ENCODE measurements at regions not wholly inside any gene's neighbourhood (a gene's known extent, or its start where the extent isn't known, plus 50 kb on each side); places are given as distances from the start of the nearest gene placed in this dataset.

GRCh38 chr5:88396000-88396535 lies 127.4 kb upstream of the TMEM161B start:
- Histone ChIP-seq H3K9me3 (ENCODE audit: control extremely low read depth in 1 of 5, control insufficient read depth in 4 of 5, insufficient read depth in 2 of 5, low read depth in 1 of 5, low read length in 4 of 5) (no peaks in the 10 kb centered on the region), H3K36me3 (ENCODE audit: control insufficient read depth in 4 of 4, insufficient read depth in 4 of 4, low read length in 3 of 4) (no peaks in the 10 kb centered on the region), H3K27me3 (replicated peaks in 2 of 5; ENCODE audit: control insufficient read depth in 4 of 5, insufficient read depth in 5 of 5, low read length in 4 of 5) (peaks cover 0 to 12% (median 2%) of the 10 kb centered on the region in 5 experiments), H3K27ac (ENCODE audit: insufficient read depth in 1 of 2, low read depth in 1 of 2, low read length in 2 of 2, poor library complexity in 1 of 2, severe bottlenecking in 2 of 2) (no peak overlapping the region), H3K4me1 (ENCODE audit: control extremely low read depth in 1 of 4, control insufficient read depth in 4 of 4, insufficient read depth in 4 of 4, low read length in 3 of 4) (no peaks in the 10 kb centered on the region), H3K4me3 (ENCODE audit: control insufficient read depth in 1 of 7, extremely low read depth in 1 of 7, insufficient read depth in 4 of 7, low read depth in 2 of 7, low read length in 6 of 7) (no peak overlapping the region)
- no peak for DNase-seq
- no CpG with 5 or more reads among the region's 2 CpGs for WGBS (ENCODE audit: insufficient coverage)
- POLR2A ChIA-PET = no interaction called here
- CTCF ChIA-PET = no interaction called here

- H3K36me3 ChIP-seq (ENCODE audit: control insufficient read depth in 4 of 4, insufficient read depth in 4 of 4, low read length in 3 of 4) = no peaks in the 10 kb centered on the region
- POLR2A ChIA-PET = no interaction called here
- H3K27me3 ChIP-seq (replicated peaks in 2 of 5; ENCODE audit: control insufficient read depth in 4 of 5, insufficient read depth in 5 of 5, low read length in 4 of 5) = peaks cover 0 to 12% (median 2%) of the 10 kb centered on the region in 5 experiments
- no peak for DNase-seq
- H3K9me3 ChIP-seq (ENCODE audit: control extremely low read depth in 1 of 5, control insufficient read depth in 4 of 5, insufficient read depth in 2 of 5, low read depth in 1 of 5, low read length in 4 of 5) = no peaks in the 10 kb centered on the region
- no CpG with 5 or more reads among the region's 4 CpGs for WGBS (ENCODE audit: insufficient coverage)
- no peak overlapping the region for H3K4me3 ChIP-seq (ENCODE audit: control insufficient read depth in 1 of 7, extremely low read depth in 1 of 7, insufficient read depth in 4 of 7, low read depth in 2 of 7, low read length in 6 of 7)
- CTCF ChIA-PET = no interaction called here
- no peaks in the 10 kb centered on the region for H3K4me1 ChIP-seq (ENCODE audit: control extremely low read depth in 1 of 4, control insufficient read depth in 4 of 4, insufficient read depth in 4 of 4, low read length in 3 of 4)
- H3K27ac ChIP-seq (ENCODE audit: insufficient read depth in 1 of 2, low read depth in 1 of 2, low read length in 2 of 2, poor library complexity in 1 of 2, severe bottlenecking in 2 of 2) = no peak overlapping the region
Measured at GRCh38 chr5:88395264-88395663, 126.6 kb upstream of the TMEM161B start.

GRCh38 chr5:88394536-88395175 lies 126.0 kb upstream of the TMEM161B start:
- no peak for DNase-seq
- CTCF ChIA-PET = no interaction called here
- Histone ChIP-seq H3K27me3 (replicated peaks in 2 of 5; ENCODE audit: control insufficient read depth in 4 of 5, insufficient read depth in 5 of 5, low read length in 4 of 5) (peaks cover 0 to 12% (median 2%) of the 10 kb centered on the region in 5 experiments), H3K27ac (ENCODE audit: insufficient read depth in 1 of 2, low read depth in 1 of 2, low read length in 2 of 2, poor library complexity in 1 of 2, severe bottlenecking in 2 of 2) (no peak overlapping the region), H3K36me3 (ENCODE audit: control insufficient read depth in 4 of 4, insufficient read depth in 4 of 4, low read length in 3 of 4) (no peaks in the 10 kb centered on the region), H3K4me3 (ENCODE audit: control insufficient read depth in 1 of 7, extremely low read depth in 1 of 7, insufficient read depth in 4 of 7, low read depth in 2 of 7, low read length in 6 of 7) (no peak overlapping the region), H3K4me1 (ENCODE audit: control extremely low read depth in 1 of 4, control insufficient read depth in 4 of 4, insufficient read depth in 4 of 4, low read length in 3 of 4) (no peaks in the 10 kb centered on the region), H3K9me3 (ENCODE audit: control extremely low read depth in 1 of 5, control insufficient read depth in 4 of 5, insufficient read depth in 2 of 5, low read depth in 1 of 5, low read length in 4 of 5) (no peaks in the 10 kb centered on the region)
- 93% methylated on average over 2 of the region's 8 CpGs for WGBS (ENCODE audit: insufficient coverage)
- POLR2A ChIA-PET = no interaction called here

- H3K27ac ChIP-seq (ENCODE audit: insufficient read depth in 1 of 2, low read depth in 1 of 2, low read length in 2 of 2, poor library complexity in 1 of 2, severe bottlenecking in 2 of 2) = no peak overlapping the region
- H3K4me3 ChIP-seq (ENCODE audit: control insufficient read depth in 1 of 7, extremely low read depth in 1 of 7, insufficient read depth in 4 of 7, low read depth in 2 of 7, low read length in 6 of 7) = no peak overlapping the region
- ChIA-PET CTCF (interaction anchor here (1.1 kb wide), 1 partner anchor 16 kb away, joined by 3 read pairs; no protein-coding TSS in a partner anchor), POLR2A (no interaction called here)
- no peak for DNase-seq
- H3K36me3 ChIP-seq (ENCODE audit: control insufficient read depth in 4 of 4, insufficient read depth in 4 of 4, low read length in 3 of 4) = no peaks in the 10 kb centered on the region
- 100% methylated on average over 2 of the region's 7 CpGs for WGBS (ENCODE audit: insufficient coverage)
- H3K9me3 ChIP-seq (ENCODE audit: control extremely low read depth in 1 of 5, control insufficient read depth in 4 of 5, insufficient read depth in 2 of 5, low read depth in 1 of 5, low read length in 4 of 5) = no peaks in the 10 kb centered on the region
- no peaks in the 10 kb centered on the region for H3K4me1 ChIP-seq (ENCODE audit: control extremely low read depth in 1 of 4, control insufficient read depth in 4 of 4, insufficient read depth in 4 of 4, low read length in 3 of 4)
- peaks cover 0 to 12% (median 2%) of the 10 kb centered on the region in 5 experiments for H3K27me3 ChIP-seq (replicated peaks in 2 of 5; ENCODE audit: control insufficient read depth in 4 of 5, insufficient read depth in 5 of 5, low read length in 4 of 5)
Measured at GRCh38 chr5:88393716-88394535, 125.3 kb upstream of the TMEM161B start.

GRCh38 chr5:88393042-88393441 lies 124.4 kb upstream of the TMEM161B start:
- Histone ChIP-seq H3K36me3 (ENCODE audit: control insufficient read depth in 4 of 4, insufficient read depth in 4 of 4, low read length in 3 of 4) (no peaks in the 10 kb centered on the region), H3K9me3 (ENCODE audit: control extremely low read depth in 1 of 5, control insufficient read depth in 4 of 5, insufficient read depth in 2 of 5, low read depth in 1 of 5, low read length in 4 of 5) (no peaks in the 10 kb centered on the region), H3K4me3 (ENCODE audit: control insufficient read depth in 1 of 7, extremely low read depth in 1 of 7, insufficient read depth in 4 of 7, low read depth in 2 of 7, low read length in 6 of 7) (no peak overlapping the region), H3K4me1 (ENCODE audit: control extremely low read depth in 1 of 4, control insufficient read depth in 4 of 4, insufficient read depth in 4 of 4, low read length in 3 of 4) (no peaks in the 10 kb centered on the region), H3K27ac (ENCODE audit: insufficient read depth in 1 of 2, low read depth in 1 of 2, low read length in 2 of 2, poor library complexity in 1 of 2, severe bottlenecking in 2 of 2) (no peak overlapping the region), H3K27me3 (replicated peaks in 2 of 5; ENCODE audit: control insufficient read depth in 4 of 5, insufficient read depth in 5 of 5, low read length in 4 of 5) (peaks cover 0 to 12% (median under 1%) of the 10 kb centered on the region in 5 experiments)
- 47% methylated on average over 2 of the region's 2 CpGs for WGBS (ENCODE audit: insufficient coverage)
- ChIA-PET POLR2A (no interaction called here), CTCF (interaction anchor here (1.1 kb wide), 1 partner anchor 15 kb away, joined by 3 read pairs; no protein-coding TSS in a partner anchor)
- no peak for DNase-seq

GRCh38 chr5:88391991-88392390 lies 123.3 kb upstream of the TMEM161B start:
- DNase-seq = no peak
- ChIA-PET CTCF (no interaction called here), POLR2A (no interaction called here)
- WGBS (ENCODE audit: insufficient coverage) = 86% methylated on average over 2 of the region's 3 CpGs
- no peak overlapping the region for H3K27ac ChIP-seq (ENCODE audit: insufficient read depth in 1 of 2, low read depth in 1 of 2, low read length in 2 of 2, poor library complexity in 1 of 2, severe bottlenecking in 2 of 2)
- H3K9me3 ChIP-seq (ENCODE audit: control extremely low read depth in 1 of 5, control insufficient read depth in 4 of 5, insufficient read depth in 2 of 5, low read depth in 1 of 5, low read length in 4 of 5) = no peaks in the 10 kb centered on the region
- no peaks in the 10 kb centered on the region for H3K4me1 ChIP-seq (ENCODE audit: control extremely low read depth in 1 of 4, control insufficient read depth in 4 of 4, insufficient read depth in 4 of 4, low read length in 3 of 4)
- H3K36me3 ChIP-seq (ENCODE audit: control insufficient read depth in 4 of 4, insufficient read depth in 4 of 4, low read length in 3 of 4) = no peaks in the 10 kb centered on the region
- no peak overlapping the region for H3K4me3 ChIP-seq (ENCODE audit: control insufficient read depth in 1 of 7, extremely low read depth in 1 of 7, insufficient read depth in 4 of 7, low read depth in 2 of 7, low read length in 6 of 7)
- H3K27me3 ChIP-seq (replicated peaks in 2 of 5; ENCODE audit: control insufficient read depth in 4 of 5, insufficient read depth in 5 of 5, low read length in 4 of 5) = peaks cover 0 to 10% (median 0%) of the 10 kb centered on the region in 5 experiments

- WGBS (ENCODE audit: insufficient coverage) = 64% methylated on average over 7 of the region's 8 CpGs
- ChIA-PET CTCF (no interaction called here), POLR2A (interaction anchor here (0.6 kb wide), 1 partner anchor 1052 kb away, joined by 3 read pairs; no protein-coding TSS in a partner anchor)
- no peak overlapping the region for H3K27ac ChIP-seq (ENCODE audit: insufficient read depth in 1 of 2, low read depth in 1 of 2, low read length in 2 of 2, poor library complexity in 1 of 2, severe bottlenecking in 2 of 2)
- H3K4me1 ChIP-seq (ENCODE audit: control extremely low read depth in 1 of 4, control insufficient read depth in 4 of 4, insufficient read depth in 4 of 4, low read length in 3 of 4) = no peaks in the 10 kb centered on the region
- H3K9me3 ChIP-seq (ENCODE audit: control extremely low read depth in 1 of 5, control insufficient read depth in 4 of 5, insufficient read depth in 2 of 5, low read depth in 1 of 5, low read length in 4 of 5) = no peaks in the 10 kb centered on the region
- no peak for DNase-seq
- no peak overlapping the region for H3K4me3 ChIP-seq (ENCODE audit: control insufficient read depth in 1 of 7, extremely low read depth in 1 of 7, insufficient read depth in 4 of 7, low read depth in 2 of 7, low read length in 6 of 7)
- no peaks in the 10 kb centered on the region for H3K36me3 ChIP-seq (ENCODE audit: control insufficient read depth in 4 of 4, insufficient read depth in 4 of 4, low read length in 3 of 4)
- H3K27me3 ChIP-seq (replicated peaks in 2 of 5; ENCODE audit: control insufficient read depth in 4 of 5, insufficient read depth in 5 of 5, low read length in 4 of 5) = peaks cover 0 to 7% (median 0%) of the 10 kb centered on the region in 5 experiments
Measured at GRCh38 chr5:88391116-88391515, 122.5 kb upstream of the TMEM161B start.

All from common myeloid progenitor, CD34-positive (primary cell).